ENCODE measurements at regions not wholly inside any gene's neighbourhood (a gene's known extent, or its start where the extent isn't known, plus 50 kb on each side); places are given as distances from the start of the nearest gene placed in this dataset.

DNA sequence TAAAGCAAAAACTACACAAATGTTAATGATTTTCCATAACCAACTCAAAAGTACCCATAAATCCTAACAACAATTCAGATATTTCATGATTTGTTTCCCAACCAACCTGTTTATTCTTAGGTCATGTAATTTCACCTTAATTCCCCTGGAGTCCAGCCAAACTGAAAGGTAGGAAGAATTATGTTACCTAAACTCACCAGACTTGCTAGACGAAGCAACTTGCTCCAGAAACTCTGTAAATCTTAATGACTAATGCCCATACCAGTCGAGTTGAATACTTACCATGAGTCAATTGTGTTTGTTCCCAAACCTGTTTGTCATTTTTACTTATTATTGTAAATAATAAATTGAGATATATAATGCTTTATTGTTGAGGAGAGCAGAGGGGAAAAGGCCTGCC is 1030.0 kb downstream of the TBL1XR1 start:
- TF ChIP-seq, protein P1, sequence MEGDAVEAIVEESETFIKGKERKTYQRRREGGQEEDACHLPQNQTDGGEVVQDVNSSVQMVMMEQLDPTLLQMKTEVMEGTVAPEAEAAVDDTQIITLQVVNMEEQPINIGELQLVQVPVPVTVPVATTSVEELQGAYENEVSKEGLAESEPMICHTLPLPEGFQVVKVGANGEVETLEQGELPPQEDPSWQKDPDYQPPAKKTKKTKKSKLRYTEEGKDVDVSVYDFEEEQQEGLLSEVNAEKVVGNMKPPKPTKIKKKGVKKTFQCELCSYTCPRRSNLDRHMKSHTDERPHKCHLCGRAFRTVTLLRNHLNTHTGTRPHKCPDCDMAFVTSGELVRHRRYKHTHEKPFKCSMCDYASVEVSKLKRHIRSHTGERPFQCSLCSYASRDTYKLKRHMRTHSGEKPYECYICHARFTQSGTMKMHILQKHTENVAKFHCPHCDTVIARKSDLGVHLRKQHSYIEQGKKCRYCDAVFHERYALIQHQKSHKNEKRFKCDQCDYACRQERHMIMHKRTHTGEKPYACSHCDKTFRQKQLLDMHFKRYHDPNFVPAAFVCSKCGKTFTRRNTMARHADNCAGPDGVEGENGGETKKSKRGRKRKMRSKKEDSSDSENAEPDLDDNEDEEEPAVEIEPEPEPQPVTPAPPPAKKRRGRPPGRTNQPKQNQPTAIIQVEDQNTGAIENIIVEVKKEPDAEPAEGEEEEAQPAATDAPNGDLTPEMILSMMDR (conservative IDR thresholded peaks at IDR 0.05; ENCODE audit: low read depth, low read length), result no peak
- no peak for DNase-seq (ENCODE audit: low read depth)

DNA sequence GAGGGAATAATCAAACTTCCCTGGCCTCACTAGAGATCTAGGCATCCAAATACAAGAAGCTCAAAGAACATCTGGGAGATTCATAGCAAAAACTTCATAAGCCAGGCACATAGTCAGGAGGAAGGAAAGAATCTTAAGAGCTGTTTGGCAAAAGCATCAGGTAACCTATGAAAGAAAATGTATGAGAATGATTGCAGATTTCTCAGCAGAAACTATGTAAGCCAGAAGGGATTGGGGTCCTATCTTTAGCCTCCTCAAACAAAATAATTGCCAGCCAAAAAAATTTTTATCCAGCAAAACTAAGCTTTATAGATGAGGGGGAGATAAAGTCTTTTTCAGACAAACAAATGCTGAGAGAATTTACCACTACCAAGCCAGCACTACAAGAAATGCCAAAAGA is 1036.3 kb downstream of the TBL1XR1 start:
- H3K4me3 ChIP-seq (ENCODE audit: low read depth, low read length), result no peak overlapping the region

More for the DNA sequence above, 1030.0 kb downstream of the TBL1XR1 start:
- H3K4me3 ChIP-seq (ENCODE audit: low read depth, low read length), result no peak overlapping the region

DNA sequence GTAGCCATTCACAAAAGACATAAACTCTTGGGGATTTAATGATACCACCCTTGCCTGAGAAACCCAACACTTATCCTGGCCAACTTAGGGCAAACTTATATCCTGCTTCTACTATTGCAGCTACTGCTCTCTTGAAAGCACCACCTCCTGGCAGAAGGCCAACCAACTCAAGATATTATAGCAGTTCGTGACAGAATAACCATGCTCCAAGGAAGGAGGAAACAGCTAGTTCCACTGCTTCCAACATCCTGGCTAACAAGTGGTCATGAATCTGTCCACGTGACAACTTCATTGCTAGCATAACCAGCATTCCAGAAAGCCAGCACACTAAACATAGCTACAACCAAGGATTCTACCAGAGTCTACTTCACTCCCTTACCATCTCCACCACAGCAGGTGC is 1037.5 kb downstream of the TBL1XR1 start:
- TF ChIP-seq, protein P1 (conservative IDR thresholded peaks at IDR 0.05; ENCODE audit: low read depth, low read length), result no peak
- no peak overlapping the region for H3K4me3 ChIP-seq (ENCODE audit: low read depth, low read length)
- no peak for DNase-seq (ENCODE audit: low read depth)

More for the DNA sequence above, 1036.3 kb downstream of the TBL1XR1 start:
- DNase-seq (ENCODE audit: low read depth), result no peak
- TF ChIP-seq, protein P1 (conservative IDR thresholded peaks at IDR 0.05; ENCODE audit: low read depth, low read length), result no peak

DNA sequence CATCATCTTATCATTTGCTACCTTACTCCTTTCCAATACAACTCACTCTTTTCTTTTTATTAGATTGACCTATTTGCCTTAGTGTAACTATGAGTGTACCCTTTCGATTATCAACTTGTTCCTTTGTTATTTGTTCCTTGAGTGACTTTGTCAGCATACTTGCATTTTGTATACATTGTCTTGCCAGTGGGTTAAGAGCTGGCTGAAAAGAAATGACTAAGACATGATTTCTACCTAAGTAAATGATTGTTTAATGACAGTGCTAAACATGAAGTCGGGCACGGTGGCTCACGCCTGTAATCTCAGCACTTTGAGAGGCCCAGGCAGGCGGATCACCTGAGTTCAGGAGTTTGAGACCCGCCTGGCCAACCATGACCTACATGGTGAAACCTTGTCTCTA is 1042.3 kb downstream of the TBL1XR1 start:
- TF ChIP-seq, protein P1 (conservative IDR thresholded peaks at IDR 0.05; ENCODE audit: low read depth, low read length), result no peak
- H3K4me3 ChIP-seq (ENCODE audit: low read depth, low read length), result no peak overlapping the region
- no peak for DNase-seq (ENCODE audit: low read depth)

DNA sequence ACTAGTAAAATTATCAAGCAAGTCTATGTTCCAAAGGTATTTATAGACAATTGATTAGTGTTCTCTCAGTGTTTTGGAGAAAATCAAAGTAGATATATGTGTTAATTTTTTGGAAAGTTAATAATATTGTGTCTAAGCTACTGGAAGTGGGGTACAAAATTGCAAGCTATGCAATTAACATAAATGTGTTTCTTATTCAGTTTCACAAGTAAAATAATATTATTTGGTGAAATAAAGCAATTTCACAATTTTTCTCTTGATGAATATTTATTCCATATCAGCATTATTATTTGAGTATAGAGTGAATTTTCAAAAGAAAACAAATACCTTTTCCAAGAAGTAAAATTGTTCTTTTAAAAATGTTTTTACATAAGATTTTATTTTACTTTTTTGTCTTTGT is 1047.7 kb downstream of the TBL1XR1 start:
- TF ChIP-seq, protein P1 (conservative IDR thresholded peaks at IDR 0.05; ENCODE audit: low read depth, low read length), result no peak
- no peak overlapping the region for H3K4me3 ChIP-seq (ENCODE audit: low read depth, low read length)
- no peak for DNase-seq (ENCODE audit: low read depth)

DNA sequence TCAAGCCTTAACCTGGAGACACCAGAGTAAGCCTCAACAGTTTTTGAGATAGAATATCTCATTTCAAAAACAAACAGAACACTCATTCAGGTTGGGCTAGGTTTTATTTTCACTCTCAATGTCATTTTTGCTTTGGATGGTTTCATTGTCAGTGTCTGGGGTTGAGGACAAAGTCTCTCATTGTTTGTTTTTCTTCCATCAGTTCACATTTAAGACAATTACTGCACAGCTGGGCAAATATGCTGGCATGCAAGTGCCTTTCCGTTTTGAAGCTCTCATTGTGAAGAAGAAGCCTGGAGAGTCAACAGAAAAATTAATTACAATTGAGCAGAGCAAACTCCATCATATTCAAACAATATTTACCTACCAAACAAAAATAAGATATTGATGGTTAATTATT is 1050.0 kb downstream of the TBL1XR1 start:
- DNase-seq (ENCODE audit: low read depth), result no peak
- TF ChIP-seq, protein P1 (conservative IDR thresholded peaks at IDR 0.05; ENCODE audit: low read depth, low read length), result no peak
- H3K4me3 ChIP-seq (ENCODE audit: low read depth, low read length), result no peak overlapping the region

DNA sequence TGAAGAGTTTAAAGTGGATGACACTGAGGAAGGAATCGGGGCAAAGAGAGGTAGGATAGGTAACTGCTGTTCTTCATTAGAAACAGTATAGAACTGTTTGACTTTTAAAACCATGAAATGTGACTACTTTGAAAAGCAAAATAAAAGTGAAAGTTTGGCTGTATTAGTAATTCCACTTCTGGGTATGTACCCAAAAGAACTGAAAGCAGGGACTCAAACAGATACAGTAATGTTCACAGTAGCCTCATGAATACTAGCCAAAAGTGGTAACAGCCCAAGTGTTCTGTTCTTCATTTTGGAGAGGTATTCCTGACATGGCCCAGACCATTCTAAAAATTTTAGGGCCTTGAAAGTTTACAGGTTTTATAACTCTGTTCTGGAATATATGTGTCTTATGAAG is 1055.4 kb downstream of the TBL1XR1 start:
- TF ChIP-seq, protein P1 (conservative IDR thresholded peaks at IDR 0.05; ENCODE audit: low read depth, low read length), result no peak
- DNase-seq (ENCODE audit: low read depth), result no peak
- no peak overlapping the region for H3K4me3 ChIP-seq (ENCODE audit: low read depth, low read length)
